Endothelial cell of umbilical vein (primary cell): ENCODE measurements at regions not wholly inside any gene's neighbourhood (a gene's known extent, or its start where the extent isn't known, plus 50 kb on each side); places are given as distances from the start of the nearest gene placed in this dataset.

Experiments
- CTCF ChIP-seq, 2 donors: IDR thresholded peaks; 1 replicate in 1 of 2; 2 replicates in 1 of 2; pipeline ENCODE4 v1.5.1; 2011; ENCODE audit warnings: low read length in 2 of 2, mild to moderate bottlenecking in 2 of 2, moderate library complexity in 2 of 2, control low read depth in 1 of 2, inconsistent platforms in 1 of 2, low read depth in 1 of 2; ENCODE audit not compliant: insufficient read depth in 1 of 2; ENCODE audit errors: extremely low read depth in 1 of 2
- EZH2 ChIP-seq: IDR thresholded peaks from 2 replicates; pipeline ENCODE4 v1.6.1; 2012; ENCODE audit warnings: borderline replicate concordance, low read depth, mild to moderate bottlenecking, moderate library complexity, low read length, inconsistent platforms; ENCODE audit not compliant: severe bottlenecking

GRCh38 chr7:47056731-47057130 is 525.2 kb downstream of the TNS3 start:
- TF ChIP-seq CTCF (IDR thresholded peaks at IDR 0.05; ENCODE audit: extremely low read depth in 1 of 2, insufficient read depth in 1 of 2, low read depth in 1 of 2, low read length in 2 of 2) (no peak), EZH2 (no peak)
